Activated T-cell treated with anti-CD3 and anti-CD28 coated beads, Interleukin-2, amount 50 U/mL, for 72 hours (primary cell): ENCODE measurements at regions not wholly inside any gene's neighbourhood (a gene's known extent, or its start where the extent isn't known, plus 50 kb on each side); places are given as distances from the start of the nearest gene placed in this dataset.
A peak's percentile ranks its signal among the peaks of the same experiment; 100 is the strongest.
"Not testable (repeated sequence)": the region's sequence is repeated elsewhere in the genome, so short reads cannot be mapped to it uniquely, and the experiment has no call there.

ENCODE experiments used
- ATAC-seq, 2 donors: fragments of 150-1000 bp; cut with Tn5 transposase; replicated peaks in 1 of 2; 2 replicates each; pipeline ENCODE4 v1.10.0; 2021; ENCODE audit warnings: moderate library complexity in 2 of 2, mild to moderate bottlenecking in 1 of 2
- DNase-seq, 2 donors: peaks; one replicate each; pipeline ENCODE4 v3.0.0; 2021 to 2022; ENCODE audit warnings: mixed read lengths in 1 of 2
- H3K27ac Mint-ChIP-seq: one replicate; pipeline ENCODE4 v1.8.0; 2022; ENCODE audit warnings: mild to moderate bottlenecking, moderate library complexity, mixed read lengths
- H3K27me3 Mint-ChIP-seq: one replicate; pipeline ENCODE4 v1.8.0; 2022; ENCODE audit warnings: low read depth, mixed read lengths
- H3K36me3 Mint-ChIP-seq, 2 donors: one replicate each; pipeline ENCODE4 v1.8.0; 2022; ENCODE audit warnings: mixed read lengths in 2 of 2, mild to moderate bottlenecking in 1 of 2; ENCODE audit not compliant: insufficient read depth in 2 of 2
- H3K4me1 Mint-ChIP-seq: one replicate; pipeline ENCODE4 v1.8.0; 2022; ENCODE audit warnings: low read depth, mixed read lengths
- H3K4me3 Mint-ChIP-seq, 2 donors: one replicate each; pipeline ENCODE4 v1.8.0; 2022; ENCODE audit warnings: mild to moderate bottlenecking in 2 of 2, mixed read lengths in 2 of 2, moderate library complexity in 2 of 2
- H3K9me3 Mint-ChIP-seq, 2 donors: one replicate each; pipeline ENCODE4 v1.8.0; 2022; ENCODE audit warnings: mixed read lengths in 2 of 2

- no peak for DNase-seq
- no peak overlapping the region for H3K27ac Mint-ChIP-seq
- no peaks in the 10 kb centered on the region for H3K4me1 Mint-ChIP-seq
- peaks cover 2 to 5% of the 10 kb centered on the region in 2 donors for H3K9me3 Mint-ChIP-seq
- no peak overlapping the region for H3K4me3 Mint-ChIP-seq
- ATAC-seq: no peak
- peaks cover 0 to 3% of the 10 kb centered on the region in 2 donors for H3K36me3 Mint-ChIP-seq
- no peaks in the 10 kb centered on the region for H3K27me3 Mint-ChIP-seq
Measured at GRCh38 chr11:7143908-7144307, 55.1 kb downstream of the RBMXL2 start.

DNA sequence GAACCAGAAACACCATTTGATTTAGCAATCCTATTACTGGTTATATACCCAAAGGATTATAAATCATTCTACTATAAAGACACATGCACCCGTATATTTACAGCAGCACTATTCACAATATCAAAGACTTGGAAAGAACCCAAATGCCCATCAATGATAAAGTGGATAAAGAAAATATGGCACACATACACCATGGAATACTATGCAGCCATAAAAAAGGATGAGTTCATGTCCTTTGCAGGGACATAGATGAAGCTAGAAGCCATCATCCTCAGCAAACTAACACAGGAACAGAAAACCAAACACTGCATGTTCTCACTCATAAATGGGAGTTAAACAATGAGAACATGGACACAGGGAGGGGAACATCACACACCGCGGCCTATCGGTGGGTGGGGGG is 61.3 kb downstream of the RBMXL2 start:
- H3K9me3 Mint-ChIP-seq, H3K36me3 Mint-ChIP-seq, H3K27ac Mint-ChIP-seq, ATAC-seq, H3K27me3 Mint-ChIP-seq, H3K4me1 Mint-ChIP-seq, H3K4me3 Mint-ChIP-seq, DNase-seq: not testable (repeated sequence)

- ATAC-seq (peak in 1 of 2 donors; percentile 67), DNase-seq (peak in 1 of 2 donors; percentile 1)
- Mint-ChIP-seq H3K9me3 (no peaks in the 10 kb centered on the region), H3K27me3 (no peaks in the 10 kb centered on the region), H3K4me1 (no peaks in the 10 kb centered on the region), H3K4me3 (no peak overlapping the region), H3K27ac (no peak overlapping the region), H3K36me3 (no peaks in the 10 kb centered on the region)
Measured at GRCh38 chr11:7154881-7155361, 66.1 kb downstream of the RBMXL2 start.

GRCh38 chr11:7160814-7161489 is 72.2 kb downstream of the RBMXL2 start:
- Mint-ChIP-seq H3K27me3 (no peaks in the 10 kb centered on the region), H3K4me1 (peaks cover 6% of the 10 kb centered on the region), H3K9me3 (no peaks in the 10 kb centered on the region), H3K27ac (peak overlapping the region; percentile 19), H3K36me3 (no peaks in the 10 kb centered on the region), H3K4me3 (no peak overlapping the region)
- ATAC-seq (peak; percentile 96 to 98), DNase-seq (peak; percentile 6 to 17)

GRCh38 chr11:7165911-7166310 is 77.1 kb downstream of the RBMXL2 start:
- Mint-ChIP-seq H3K27ac (no peak overlapping the region), H3K4me1 (peaks cover 4% of the 10 kb centered on the region), H3K4me3 (no peak overlapping the region), H3K9me3 (no peaks in the 10 kb centered on the region), H3K36me3 (no peaks in the 10 kb centered on the region), H3K27me3 (no peaks in the 10 kb centered on the region)
- no peak for ATAC-seq
- no peak for DNase-seq

- H3K4me3 Mint-ChIP-seq: no peak overlapping the region
- no peak overlapping the region for H3K27ac Mint-ChIP-seq
- no peaks in the 10 kb centered on the region for H3K4me1 Mint-ChIP-seq
- no peak for DNase-seq
- ATAC-seq: no peak
- H3K36me3 Mint-ChIP-seq: no peaks in the 10 kb centered on the region
- H3K27me3 Mint-ChIP-seq: no peaks in the 10 kb centered on the region
- H3K9me3 Mint-ChIP-seq: no peaks in the 10 kb centered on the region
Measured at GRCh38 chr11:7167976-7168740, 79.4 kb downstream of the RBMXL2 start.

- DNase-seq: no peak
- no peaks in the 10 kb centered on the region for H3K9me3 Mint-ChIP-seq
- ATAC-seq: no peak
- no peak overlapping the region for H3K27ac Mint-ChIP-seq
- no peaks in the 10 kb centered on the region for H3K27me3 Mint-ChIP-seq
- no peaks in the 10 kb centered on the region for H3K4me1 Mint-ChIP-seq
- no peaks in the 10 kb centered on the region for H3K36me3 Mint-ChIP-seq
- no peak overlapping the region for H3K4me3 Mint-ChIP-seq
Measured at GRCh38 chr11:7168741-7168990, 79.9 kb downstream of the RBMXL2 start.

DNA sequence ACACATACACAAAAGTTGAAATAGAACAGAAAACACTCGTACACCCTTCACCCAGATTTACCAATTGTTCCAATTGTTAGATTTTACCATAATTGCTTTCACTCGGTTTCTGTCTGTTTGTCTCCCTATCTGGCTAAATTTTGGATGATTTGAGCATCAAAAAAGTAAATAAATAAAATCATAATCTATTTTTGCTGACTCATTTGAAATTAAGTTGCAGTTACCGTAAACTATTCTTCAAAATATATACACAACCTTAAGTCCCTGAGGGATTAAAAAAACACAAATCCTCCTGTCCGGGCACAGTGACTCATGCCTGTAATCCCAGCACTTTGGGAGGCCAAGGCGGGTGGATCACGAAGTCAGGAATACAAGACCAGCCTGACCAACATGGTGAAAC is 81.3 kb upstream of the SYT9 start:
- H3K4me3 Mint-ChIP-seq: no peak overlapping the region
- H3K27me3 Mint-ChIP-seq: peaks cover 6% of the 10 kb centered on the region
- no peak overlapping the region for H3K27ac Mint-ChIP-seq
- H3K9me3 Mint-ChIP-seq: no peaks in the 10 kb centered on the region
- DNase-seq (no peak), ATAC-seq (no peak)
- H3K36me3 Mint-ChIP-seq: no peaks in the 10 kb centered on the region
- no peaks in the 10 kb centered on the region for H3K4me1 Mint-ChIP-seq

DNA sequence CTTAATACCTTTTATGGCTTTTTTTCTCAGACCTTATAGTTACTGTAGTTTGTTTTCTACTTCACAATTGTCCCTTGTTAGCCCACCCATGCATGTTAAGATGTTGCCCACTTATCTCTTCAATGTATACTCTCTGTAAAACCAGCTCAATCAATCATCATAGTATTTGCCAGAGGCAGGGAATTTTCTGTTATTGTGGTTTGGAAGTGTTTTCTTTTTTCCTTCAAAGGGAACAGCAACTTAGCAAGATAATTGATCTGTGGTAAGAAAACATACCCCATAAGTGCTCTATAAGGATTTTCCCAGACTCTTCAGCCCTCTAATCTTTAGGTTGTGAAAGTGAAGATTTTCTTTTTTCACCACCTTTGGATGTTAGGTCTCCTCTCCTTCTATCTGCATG is 76.7 kb upstream of the SYT9 start:
- ATAC-seq (no peak), DNase-seq (no peak)
- Mint-ChIP-seq H3K4me1 (no peaks in the 10 kb centered on the region), H3K27ac (no peak overlapping the region), H3K36me3 (no peaks in the 10 kb centered on the region), H3K27me3 (peaks cover 6% of the 10 kb centered on the region), H3K9me3 (no peaks in the 10 kb centered on the region), H3K4me3 (no peak overlapping the region)

DNA sequence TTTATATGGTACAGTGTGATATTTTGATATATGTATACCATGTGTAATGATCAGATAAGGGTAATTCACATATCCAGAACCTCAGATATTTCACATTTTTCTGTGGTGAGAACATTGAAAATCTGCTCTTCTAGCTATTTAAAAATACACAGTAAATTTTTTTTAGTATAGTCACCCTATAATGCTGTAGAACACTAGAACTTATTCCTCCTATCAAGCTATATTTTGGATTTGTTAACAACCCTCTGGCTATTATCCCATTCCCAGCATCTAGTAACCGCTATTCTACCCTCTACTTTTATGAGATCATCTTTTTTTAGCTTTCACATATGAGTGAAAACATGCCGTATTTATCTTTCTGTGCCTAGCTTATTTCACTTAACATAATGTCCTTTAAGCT is 65.5 kb upstream of the SYT9 start:
- Mint-ChIP-seq H3K9me3 (peaks cover 5 to 6% of the 10 kb centered on the region in 2 donors), H3K27ac (no peak overlapping the region), H3K4me3 (no peak overlapping the region), H3K4me1 (no peaks in the 10 kb centered on the region), H3K36me3 (no peaks in the 10 kb centered on the region), H3K27me3 (no peaks in the 10 kb centered on the region)
- ATAC-seq: no peak
- no peak for DNase-seq

- ATAC-seq: no peak
- no peak overlapping the region for H3K27ac Mint-ChIP-seq
- peaks cover 5 to 6% of the 10 kb centered on the region in 2 donors for H3K9me3 Mint-ChIP-seq
Measured at GRCh38 chr11:7186676-7187075, 65.0 kb upstream of the SYT9 start.

GRCh38 chr11:7192785-7193184 is 58.9 kb upstream of the SYT9 start:
- not testable (repeated sequence) for H3K9me3 Mint-ChIP-seq, ATAC-seq, H3K27me3 Mint-ChIP-seq, H3K36me3 Mint-ChIP-seq, H3K4me3 Mint-ChIP-seq, H3K27ac Mint-ChIP-seq, H3K4me1 Mint-ChIP-seq, DNase-seq

More at GRCh38 chr11:7186676-7187075, 65.0 kb upstream of the SYT9 start:
- Mint-ChIP-seq H3K36me3 (no peaks in the 10 kb centered on the region), H3K4me3 (no peak overlapping the region), H3K4me1 (no peaks in the 10 kb centered on the region), H3K27me3 (no peaks in the 10 kb centered on the region)
- no peak for DNase-seq

DNA sequence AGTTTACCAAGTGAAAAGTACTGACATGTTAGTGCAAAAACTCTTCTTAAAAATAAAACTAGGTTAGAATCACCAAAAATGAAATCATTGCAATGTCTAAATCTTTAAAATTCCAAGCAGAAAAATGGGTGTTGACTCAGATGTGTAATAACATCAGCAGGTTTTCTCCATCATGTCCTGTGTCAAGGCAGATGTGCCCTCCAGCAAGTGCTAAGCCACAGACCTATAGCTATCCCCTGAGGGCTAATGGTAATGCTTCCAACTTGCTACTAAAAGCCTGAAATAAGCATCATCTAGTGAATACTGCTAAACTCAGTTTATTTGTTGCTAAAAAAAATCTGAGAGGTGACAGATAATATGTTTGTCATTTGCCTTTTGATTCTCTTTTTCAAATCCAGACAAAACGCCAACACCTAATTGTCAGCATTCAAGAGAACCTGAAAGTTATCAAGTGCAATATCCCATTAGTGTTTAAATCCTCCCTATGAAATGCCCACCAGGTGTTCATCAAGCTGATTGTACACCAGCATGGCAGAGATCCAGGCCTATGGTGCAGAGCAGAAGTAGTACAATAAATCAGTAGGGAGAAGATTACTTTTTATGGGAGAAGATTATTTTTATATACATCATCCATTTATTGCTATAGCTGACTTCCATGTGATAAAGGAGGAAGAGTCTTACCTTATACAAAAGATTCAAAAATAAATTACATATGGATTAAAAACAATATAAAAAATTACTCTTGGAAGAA is 55.1 kb upstream of the SYT9 start:
- Mint-ChIP-seq H3K27me3 (no peaks in the 10 kb centered on the region), H3K9me3 (no peaks in the 10 kb centered on the region), H3K36me3 (no peaks in the 10 kb centered on the region), H3K27ac (no peak overlapping the region), H3K4me1 (no peaks in the 10 kb centered on the region), H3K4me3 (no peak overlapping the region)
- no peak for ATAC-seq
- DNase-seq: no peak
